ENCODE measurements at regions not wholly inside any gene's neighbourhood (a gene's known extent, or its start where the extent isn't known, plus 50 kb on each side); places are given as distances from the start of the nearest gene placed in this dataset.

- no peak overlapping the region for H2BK5ac ChIP-seq (ENCODE audit: low read depth, low read length)
- no peak overlapping the region for H3K23ac ChIP-seq (ENCODE audit: insufficient read length)
- 91% methylated on average over 4 of the region's 4 CpGs; no CpG with 5 or more reads in 1 of the 2 experiments for WGBS, 2 experiments (ENCODE audit: extremely low coverage in 1 of 2, insufficient coverage in 1 of 2, insufficient read length in 1 of 2, insufficient replicate concordance in 2 of 2, low coverage in 1 of 2, low lambda C conversion rate in 2 of 2, missing lambda C conversion rate in 1 of 2)
- ChIA-PET POLR2A (ENCODE audit: partially characterized antibody) (interaction anchor here (0.6 kb wide), 1 partner anchor 138 kb away, joined by 3 read pairs; no protein-coding TSS in a partner anchor), CTCF (ENCODE audit: partially characterized antibody) (interaction anchor here (0.6 to 2.0 kb wide), 8 partner anchors 12 to 353 kb away, joined by 3 to 20 read pairs (median 4); no protein-coding TSS in a partner anchor)
- no peaks in the 10 kb centered on the region for H3K4me1 ChIP-seq (replicated peaks in 1 of 4; ENCODE audit: control insufficient read depth in 3 of 4, insufficient read depth in 4 of 4, low read length in 3 of 4)
- no peak overlapping the region for H4K91ac ChIP-seq (replicated peaks; ENCODE audit: insufficient read length, low read length)
- H3K56ac ChIP-seq (replicated peaks; ENCODE audit: insufficient read length, low read depth, low read length): no peak overlapping the region
- H3K36me3 ChIP-seq (ENCODE audit: control insufficient read depth in 2 of 4, insufficient read depth in 4 of 4, low read length in 3 of 4): no peaks in the 10 kb centered on the region
- no peak overlapping the region for H4K5ac ChIP-seq (ENCODE audit: insufficient read length, low read depth, low read length)
- no peak overlapping the region for H3K4ac ChIP-seq (replicated peaks; ENCODE audit: insufficient read length, low read depth, low read length)
- H3K9ac ChIP-seq (replicated peaks in 1 of 4; ENCODE audit: extremely low read depth in 1 of 4, low read depth in 3 of 4, low read length in 3 of 4): no peak overlapping the region
- H2BK20ac ChIP-seq (ENCODE audit: low read length): no peak overlapping the region
- no peak overlapping the region for H4K8ac ChIP-seq (ENCODE audit: extremely low read depth, insufficient read depth, low read length)
- no peak for FAIRE-seq
- H2BK12ac ChIP-seq (ENCODE audit: low read depth, low read length): no peak overlapping the region
- no peaks in the 10 kb centered on the region for H3K23me2 ChIP-seq (ENCODE audit: low read depth, low read length)
- H3K79me1 ChIP-seq (ENCODE audit: low read depth, low read length): 0 out of 2 replicates have a peak, but pooled peaks cover 2% of the 10 kb centered on the region
- no peak overlapping the region for H3K27ac ChIP-seq (ENCODE audit: low read depth, low read length)
- no peak overlapping the region for H3K14ac ChIP-seq (ENCODE audit: insufficient read length)
- no peak for DNase-seq (ENCODE audit: low read depth in 1 of 2, low spot score in 2 of 2)
- TF ChIP-seq RAD21 (IDR thresholded peaks at IDR 0.05 in 1 of 2, conservative IDR thresholded peaks at IDR 0.05 in 1 of 2; ENCODE audit: low read depth in 2 of 2, low read length in 2 of 2) (no peak), SAP30 (IDR thresholded peaks at IDR 0.05; ENCODE audit: insufficient read depth, insufficient replicate concordance, low read length) (no peak), GTF2F1 (IDR thresholded peaks at IDR 0.05; ENCODE audit: borderline replicate concordance, low read depth, low read length) (no peak), CBX8 (IDR thresholded peaks at IDR 0.05; ENCODE audit: borderline replicate concordance, low read depth, low read length) (no peak), USF2 (IDR thresholded peaks at IDR 0.05; ENCODE audit: low read length) (no peak), CEBPB (IDR thresholded peaks at IDR 0.05; ENCODE audit: low read depth, low read length) (no peak), ZNF274 (IDR thresholded peaks at IDR 0.05; ENCODE audit: borderline replicate concordance, extremely low read depth, low read length) (no peak), SP1 (IDR thresholded peaks at IDR 0.05; ENCODE audit: low read depth, low read length) (no peak), POLR2AphosphoS5 (IDR thresholded peaks at IDR 0.05; ENCODE audit: low read depth, low read length) (no peak), SP4 (IDR thresholded peaks at IDR 0.05; ENCODE audit: low read length) (no peak), JUN (IDR thresholded peaks at IDR 0.05; ENCODE audit: low read depth, low read length) (no peak), TAF1 (IDR thresholded peaks at IDR 0.05; ENCODE audit: low read depth, low read length) (no peak), JUND (IDR thresholded peaks at IDR 0.05; ENCODE audit: low read length) (no peak), EGR1 (IDR thresholded peaks at IDR 0.05; ENCODE audit: borderline replicate concordance, low read depth, low read length) (no peak), NRF1 (IDR thresholded peaks at IDR 0.05; ENCODE audit: low read depth, low read length) (no peak)
- no peak overlapping the region for H3K18ac ChIP-seq (ENCODE audit: extremely low read depth, low read length)
- no peaks in the 10 kb centered on the region for H3K79me2 ChIP-seq (ENCODE audit: control insufficient read depth in 1 of 2, insufficient read depth in 2 of 2, low read length in 2 of 2)
- H3K4me2 ChIP-seq (ENCODE audit: insufficient read depth in 1 of 2, low read depth in 2 of 2, low read length in 2 of 2): no peak overlapping the region
- no peak overlapping the region for H2AFZ ChIP-seq (ENCODE audit: low read length)
- H3K27me3 ChIP-seq (replicated peaks in 1 of 4; ENCODE audit: control insufficient read depth in 3 of 4, extremely low read depth in 1 of 4, insufficient read depth in 3 of 4, low read length in 3 of 4): no peaks in the 10 kb centered on the region
- H4K20me1 ChIP-seq (replicated peaks in 1 of 2; ENCODE audit: control insufficient read depth in 1 of 2, insufficient read depth in 2 of 2, low read length in 2 of 2): no peaks in the 10 kb centered on the region
- H2AK5ac ChIP-seq (ENCODE audit: low read depth, low read length): no peak overlapping the region
- H3K4me3 ChIP-seq (ENCODE audit: extremely low read depth in 1 of 4, insufficient read depth in 2 of 4, low read depth in 3 of 4, low read length in 4 of 4): no peak overlapping the region
- H2BK15ac ChIP-seq (ENCODE audit: low read length): no peak overlapping the region
- no peak overlapping the region for H2BK120ac ChIP-seq (replicated peaks; ENCODE audit: low read depth, low read length)
- H3K9me3 ChIP-seq (ENCODE audit: insufficient read depth in 2 of 2, low read depth in 1 of 2, low read length in 1 of 2): no peaks in the 10 kb centered on the region
Measured at GRCh38 chr6:120055071-120055470, 705.5 kb upstream of the MAN1A1 start.
